D721Med (cell line): ENCODE measurements at regions not wholly inside any gene's neighbourhood (a gene's known extent, or its start where the extent isn't known, plus 50 kb on each side); places are given as distances from the start of the nearest gene placed in this dataset.

ENCODE experiments used
- DNase-seq: peaks from one replicate; pipeline ENCODE4 v3.0.0; 2011; ENCODE audit warnings: low spot score; ENCODE audit not compliant: insufficient read length
- FAIRE-seq: peaks from 2 replicates; lab custom pipeline; 2011; peaks lifted over from hg19 to GRCh38; lab: Jason Lieb, UNC
- CTCF ChIP-seq: IDR thresholded peaks from 2 replicates; pipeline ENCODE4 v1.5.1; 2012; ENCODE audit warnings: mild to moderate bottlenecking, control low read depth; ENCODE audit not compliant: insufficient read depth; ENCODE audit errors: missing control alignments

GRCh38 chr9:118529624-118530214 is 825.5 kb downstream of the TLR4 start:
- DNase-seq (no peak), FAIRE-seq (no peak)
- TF ChIP-seq CTCF: no peak

DNA sequence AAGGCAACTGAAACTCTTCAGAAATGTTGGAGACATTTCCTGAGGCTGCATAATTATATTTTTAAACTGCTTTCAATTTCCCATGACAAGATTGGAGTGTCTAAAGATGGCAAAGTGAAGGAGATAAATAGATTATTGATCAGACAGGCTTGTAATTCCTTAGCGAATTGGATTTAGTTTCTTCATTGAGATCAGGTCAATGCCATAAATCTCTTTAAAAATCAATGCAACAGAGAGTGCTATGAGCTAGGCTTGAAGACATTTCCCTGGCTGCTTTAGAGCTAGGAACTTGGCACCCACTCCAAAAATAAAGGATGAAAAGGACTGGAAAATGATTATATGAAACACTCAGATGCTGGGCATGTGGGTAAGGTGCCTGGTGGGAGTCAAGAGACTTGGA is 828.4 kb downstream of the TLR4 start:
- FAIRE-seq: no peak

DNA sequence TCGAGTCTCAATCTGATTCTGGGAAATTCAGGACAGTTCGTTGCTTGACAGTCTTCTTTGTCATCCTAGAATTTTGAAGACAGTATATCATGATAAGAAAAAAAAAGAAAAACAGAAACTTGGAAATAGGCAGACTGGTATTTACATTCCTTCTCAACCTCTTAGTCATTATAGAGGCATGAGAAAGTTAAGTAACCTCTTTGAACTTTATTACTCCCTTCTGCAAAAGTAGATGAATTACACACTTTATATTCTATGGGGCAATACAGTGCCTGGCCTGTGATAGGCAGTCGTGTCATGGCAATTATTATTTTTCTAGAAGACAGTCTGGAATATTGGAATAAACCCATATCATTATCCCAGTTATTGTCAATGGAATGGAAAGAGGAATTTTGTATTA is 828.9 kb downstream of the TLR4 start:
- no peak for DNase-seq
- no peak for TF ChIP-seq CTCF
- no peak for FAIRE-seq

More for the DNA sequence above, 828.4 kb downstream of the TLR4 start:
- no peak for DNase-seq
- TF ChIP-seq CTCF: no peak

DNA sequence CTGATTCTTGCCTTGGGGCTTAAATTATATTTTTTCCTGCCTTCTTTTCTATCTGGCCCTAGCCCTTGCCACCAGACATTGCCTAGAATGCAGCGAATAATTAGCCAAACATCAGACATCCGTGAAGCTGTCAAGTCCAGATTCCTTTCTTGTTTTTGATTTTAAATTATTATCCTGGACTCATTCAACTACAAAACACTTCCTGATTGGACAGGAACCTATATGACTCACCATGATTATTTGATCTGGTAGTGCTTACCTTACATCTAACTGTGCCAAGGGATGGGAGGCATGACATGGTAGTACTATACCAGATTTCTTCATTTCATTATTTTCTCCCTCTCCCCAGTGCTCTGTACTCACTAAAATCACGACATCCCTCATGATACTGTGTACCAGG is 829.6 kb downstream of the TLR4 start:
- FAIRE-seq (no peak), DNase-seq (no peak)
- no peak for TF ChIP-seq CTCF

- no peak for TF ChIP-seq CTCF
- DNase-seq (no peak), FAIRE-seq (no peak)
Observed at GRCh38 chr9:118536153-118536552, 832.0 kb downstream of the TLR4 start.

- TF ChIP-seq CTCF: no peak
- FAIRE-seq: no peak
Observed at GRCh38 chr9:118538959-118539358, 830.3 kb downstream of the BRINP1 start.

GRCh38 chr9:118553465-118553864 is 815.8 kb downstream of the BRINP1 start:
- no peak for FAIRE-seq
- TF ChIP-seq CTCF: no peak
- DNase-seq: no peak

More at GRCh38 chr9:118538959-118539358, 830.3 kb downstream of the BRINP1 start:
- no peak for DNase-seq
